ENCODE measurements at regions not wholly inside any gene's neighbourhood (a gene's known extent, or its start where the extent isn't known, plus 50 kb on each side); places are given as distances from the start of the nearest gene placed in this dataset.

- TF ChIP-seq CTCF (IDR thresholded peaks at IDR 0.05; ENCODE audit: borderline replicate concordance, extremely low read depth, low read length, poor library complexity, severe bottlenecking) (no peak), EZH2 (IDR thresholded peaks at IDR 0.05; ENCODE audit: borderline replicate concordance, low read depth, low read length, severe bottlenecking) (no peak)
Measured at GRCh38 chr7:114788706-114789105, 133.2 kb upstream of the MDFIC start.

Data from DND-41 (cell line).